ENCODE measurements at regions not wholly inside any gene's neighbourhood (a gene's known extent, or its start where the extent isn't known, plus 50 kb on each side); places are given as distances from the start of the nearest gene placed in this dataset.
"Not testable (repeated sequence)": the region's sequence is repeated elsewhere in the genome, so short reads cannot be mapped to it uniquely, and the experiment has no call there.

DNA sequence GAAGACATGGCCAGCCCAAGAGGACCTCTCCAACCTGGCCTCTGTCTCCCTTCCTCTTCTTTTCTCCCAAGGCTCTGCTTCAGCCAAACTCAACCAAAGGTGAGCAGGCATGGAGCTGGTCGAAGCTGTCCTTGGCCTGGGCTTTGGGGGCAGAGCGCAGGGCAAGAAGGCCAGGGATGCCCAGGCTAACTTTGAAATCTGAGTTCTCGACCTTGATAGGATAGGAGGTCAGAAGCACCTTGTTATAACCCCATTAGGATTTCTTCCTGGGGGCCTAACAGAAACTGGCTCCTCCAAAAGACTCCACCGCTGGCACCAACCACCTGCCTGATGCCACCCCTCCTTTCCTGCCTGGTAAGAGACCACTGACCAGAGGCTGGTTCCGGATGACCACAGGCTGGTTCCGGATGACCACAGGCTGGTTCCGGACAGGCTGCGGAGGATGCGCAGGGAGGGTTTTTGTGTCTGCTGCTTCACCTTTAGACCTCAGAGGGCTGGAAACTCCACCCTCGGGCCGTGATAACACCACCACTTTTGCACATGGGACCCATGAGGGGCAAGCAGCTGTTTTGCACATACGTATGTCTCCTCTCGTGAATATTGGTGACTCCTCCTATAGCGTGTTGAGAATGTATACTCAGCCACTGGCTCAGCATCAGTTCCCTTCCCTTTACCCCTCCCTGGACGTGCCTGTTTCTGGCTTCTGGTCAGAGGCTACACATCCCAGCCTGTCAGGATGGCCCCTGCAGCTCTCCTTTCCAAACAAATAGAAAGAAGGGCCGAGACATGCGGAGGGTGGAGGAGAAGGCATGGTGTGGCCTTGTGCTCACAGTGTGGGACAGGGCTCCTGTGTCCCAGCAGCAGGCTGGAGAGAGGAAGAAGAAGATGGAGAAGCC is 140.1 kb downstream of the DNAJB6 start:
- Histone ChIP-seq H4K20me1 (ENCODE audit: insufficient read depth, low read length, poor library complexity, severe bottlenecking) (no peaks in the 10 kb centered on the region), H3K36me3 (ENCODE audit: insufficient read depth, low read length) (no peaks in the 10 kb centered on the region), H3K4me1 (ENCODE audit: insufficient read depth, low read length, poor library complexity, severe bottlenecking) (no peaks in the 10 kb centered on the region), H3K4me3 (ENCODE audit: low read length, poor library complexity, severe bottlenecking) (no peak overlapping the region), H3K27me3 (ENCODE audit: insufficient read depth, low read length, poor library complexity, severe bottlenecking) (no peaks in the 10 kb centered on the region), H3K9me3 (ENCODE audit: insufficient read depth, low read depth, low read length) (0 out of 2 replicates have a peak, but pooled peaks cover 5% of the 10 kb centered on the region), H2AFZ (ENCODE audit: low read length) (no peak overlapping the region), H3K9me2 (replicated peaks; ENCODE audit: low read depth, low read length) (no peaks in the 10 kb centered on the region), H3K9ac (ENCODE audit: low read depth, low read length, poor library complexity, severe bottlenecking) (no peak overlapping the region), H3K4me2 (ENCODE audit: low read depth, low read length, poor library complexity, severe bottlenecking) (no peak overlapping the region), H3K79me2 (ENCODE audit: insufficient read depth, low read length) (no peaks in the 10 kb centered on the region), H3F3A (ENCODE audit: low read depth) (no peaks in the 10 kb centered on the region)
- TF ChIP-seq CTCF (conservative IDR thresholded peaks at IDR 0.05; ENCODE audit: low read length) (no peak), EZH2phosphoT487 (IDR thresholded peaks at IDR 0.05; ENCODE audit: borderline replicate concordance) (no peak)

DNA sequence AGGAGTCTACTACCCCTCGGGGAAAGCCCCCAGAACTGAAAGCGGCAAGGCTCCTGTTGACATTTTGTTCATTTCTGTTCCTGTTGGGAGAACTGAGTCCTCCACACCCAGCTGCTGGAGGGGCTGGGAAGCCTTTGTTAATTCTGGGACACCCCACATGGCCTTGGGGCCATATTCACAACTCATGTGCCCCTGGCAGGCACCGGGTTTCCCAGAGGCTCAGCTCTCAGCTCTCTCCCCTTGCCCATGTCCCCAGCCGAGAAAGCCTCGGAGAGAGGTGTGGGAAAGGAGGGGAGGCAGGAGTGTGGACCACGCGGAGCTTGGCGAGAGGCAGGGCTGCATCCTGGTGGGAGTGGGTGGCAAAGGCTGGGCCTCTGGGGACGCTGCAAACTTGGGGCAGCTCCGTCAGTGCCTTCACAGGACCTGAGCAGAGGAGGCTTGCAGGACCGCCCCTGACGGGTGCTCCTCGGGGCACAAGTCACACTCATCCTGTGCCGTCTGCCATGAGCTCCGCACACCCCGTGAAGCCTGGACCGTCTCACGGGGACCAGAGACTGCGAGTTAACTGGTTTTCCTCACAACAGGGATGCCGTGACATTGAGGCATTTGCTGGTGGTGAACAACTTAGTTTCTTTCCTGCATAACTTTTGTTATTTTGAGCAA is 140.9 kb downstream of the DNAJB6 start:
- H2AFZ ChIP-seq (ENCODE audit: low read length): no peak overlapping the region
- H3K79me2 ChIP-seq (ENCODE audit: insufficient read depth, low read length): no peaks in the 10 kb centered on the region
- 0 out of 2 replicates have a peak, but pooled peaks cover 5% of the 10 kb centered on the region for H3K9me3 ChIP-seq (ENCODE audit: insufficient read depth, low read depth, low read length)
- H3K4me1 ChIP-seq (ENCODE audit: insufficient read depth, low read length, poor library complexity, severe bottlenecking): no peaks in the 10 kb centered on the region
- H3K9me2 ChIP-seq (replicated peaks; ENCODE audit: low read depth, low read length): no peaks in the 10 kb centered on the region
- H3K27me3 ChIP-seq (ENCODE audit: insufficient read depth, low read length, poor library complexity, severe bottlenecking): no peaks in the 10 kb centered on the region
- no peak overlapping the region for H3K4me2 ChIP-seq (ENCODE audit: low read depth, low read length, poor library complexity, severe bottlenecking)
- no peak overlapping the region for H3K9ac ChIP-seq (ENCODE audit: low read depth, low read length, poor library complexity, severe bottlenecking)
- no peaks in the 10 kb centered on the region for H4K20me1 ChIP-seq (ENCODE audit: insufficient read depth, low read length, poor library complexity, severe bottlenecking)
- H3F3A ChIP-seq (ENCODE audit: low read depth): no peaks in the 10 kb centered on the region
- no peak overlapping the region for H3K4me3 ChIP-seq (ENCODE audit: low read length, poor library complexity, severe bottlenecking)
- H3K36me3 ChIP-seq (ENCODE audit: insufficient read depth, low read length): no peaks in the 10 kb centered on the region
- TF ChIP-seq CTCF (conservative IDR thresholded peaks at IDR 0.05; ENCODE audit: low read length) (no peak), EZH2phosphoT487 (IDR thresholded peaks at IDR 0.05; ENCODE audit: borderline replicate concordance) (no peak)

GRCh38 chr7:157478611-157479010 is 141.8 kb downstream of the DNAJB6 start:
- not testable (repeated sequence) for H3K4me2 ChIP-seq (ENCODE audit: low read depth, low read length, poor library complexity, severe bottlenecking); H3K4me3 ChIP-seq (ENCODE audit: low read length, poor library complexity, severe bottlenecking); H3K9me2 ChIP-seq (replicated peaks; ENCODE audit: low read depth, low read length); H3K36me3 ChIP-seq (ENCODE audit: insufficient read depth, low read length); H3F3A ChIP-seq (ENCODE audit: low read depth); H3K4me1 ChIP-seq (ENCODE audit: insufficient read depth, low read length, poor library complexity, severe bottlenecking); H4K20me1 ChIP-seq (ENCODE audit: insufficient read depth, low read length, poor library complexity, severe bottlenecking); H2AFZ ChIP-seq (ENCODE audit: low read length); H3K79me2 ChIP-seq (ENCODE audit: insufficient read depth, low read length); H3K27me3 ChIP-seq (ENCODE audit: insufficient read depth, low read length, poor library complexity, severe bottlenecking); H3K9me3 ChIP-seq (ENCODE audit: insufficient read depth, low read depth, low read length); H3K9ac ChIP-seq (ENCODE audit: low read depth, low read length, poor library complexity, severe bottlenecking)

Data from Loucy (cell line).